ENCODE measurements at regions not wholly inside any gene's neighbourhood (a gene's known extent, or its start where the extent isn't known, plus 50 kb on each side); places are given as distances from the start of the nearest gene placed in this dataset.

- no peak for TF ChIP-seq CTCF (conservative IDR thresholded peaks at IDR 0.05; ENCODE audit: control insufficient read depth, insufficient read depth, low read depth, low read length)
- DNase-seq (ENCODE audit: low read depth): no peak
- H3K4me3 ChIP-seq (ENCODE audit: control insufficient read depth, low read depth, low read length): no peak overlapping the region
Observed at GRCh38 chr2:238713198-238713826, 134.6 kb upstream of the TWIST2 start.

- peak; percentile 63 for DNase-seq (ENCODE audit: low read depth)
- TF ChIP-seq CTCF (conservative IDR thresholded peaks at IDR 0.05; ENCODE audit: control insufficient read depth, insufficient read depth, low read depth, low read length): peak; percentile 4
- no peak overlapping the region for H3K4me3 ChIP-seq (ENCODE audit: control insufficient read depth, low read depth, low read length)
Observed at GRCh38 chr2:238714038-238714528, 133.8 kb upstream of the TWIST2 start.

- TF ChIP-seq CTCF (conservative IDR thresholded peaks at IDR 0.05; ENCODE audit: control insufficient read depth, insufficient read depth, low read depth, low read length): no peak
- no peak overlapping the region for H3K4me3 ChIP-seq (ENCODE audit: control insufficient read depth, low read depth, low read length)
- no peak for DNase-seq (ENCODE audit: low read depth)
Observed at GRCh38 chr2:238716171-238716570, 131.7 kb upstream of the TWIST2 start.

- no peak overlapping the region for H3K4me3 ChIP-seq (ENCODE audit: control insufficient read depth, low read depth, low read length)
- no peak for DNase-seq (ENCODE audit: low read depth)
- no peak for TF ChIP-seq CTCF (conservative IDR thresholded peaks at IDR 0.05; ENCODE audit: control insufficient read depth, insufficient read depth, low read depth, low read length)
Observed at GRCh38 chr2:238716585-238716984, 131.3 kb upstream of the TWIST2 start.

- H3K4me3 ChIP-seq (ENCODE audit: control insufficient read depth, low read depth, low read length): no peak overlapping the region
- TF ChIP-seq CTCF (conservative IDR thresholded peaks at IDR 0.05; ENCODE audit: control insufficient read depth, insufficient read depth, low read depth, low read length): no peak
- DNase-seq (ENCODE audit: low read depth): no peak
Observed at GRCh38 chr2:238717084-238717483, 130.8 kb upstream of the TWIST2 start.

- no peak overlapping the region for H3K4me3 ChIP-seq (ENCODE audit: control insufficient read depth, low read depth, low read length)
- TF ChIP-seq CTCF (conservative IDR thresholded peaks at IDR 0.05; ENCODE audit: control insufficient read depth, insufficient read depth, low read depth, low read length): no peak
- DNase-seq (ENCODE audit: low read depth): no peak
Observed at GRCh38 chr2:238719641-238720040, 128.2 kb upstream of the TWIST2 start.
